Stimulated activated CD8-positive, alpha-beta memory T cell treated with anti-CD3 and anti-CD28 coated beads, Interleukin-15, amount 100 ng/mL, for 48 hours (primary cell): ENCODE measurements at regions not wholly inside any gene's neighbourhood (a gene's known extent, or its start where the extent isn't known, plus 50 kb on each side); places are given as distances from the start of the nearest gene placed in this dataset.

ENCODE experiments used
- DNase-seq, 2 donors: peaks; one replicate each; pipeline ENCODE4 v3.0.0-alpha.2; 2020; ENCODE audit warnings: low read depth in 2 of 2

- no peak for DNase-seq
Measured at GRCh38 chr3:72141264-72141663, 356.3 kb upstream of the PROK2 start.

DNA sequence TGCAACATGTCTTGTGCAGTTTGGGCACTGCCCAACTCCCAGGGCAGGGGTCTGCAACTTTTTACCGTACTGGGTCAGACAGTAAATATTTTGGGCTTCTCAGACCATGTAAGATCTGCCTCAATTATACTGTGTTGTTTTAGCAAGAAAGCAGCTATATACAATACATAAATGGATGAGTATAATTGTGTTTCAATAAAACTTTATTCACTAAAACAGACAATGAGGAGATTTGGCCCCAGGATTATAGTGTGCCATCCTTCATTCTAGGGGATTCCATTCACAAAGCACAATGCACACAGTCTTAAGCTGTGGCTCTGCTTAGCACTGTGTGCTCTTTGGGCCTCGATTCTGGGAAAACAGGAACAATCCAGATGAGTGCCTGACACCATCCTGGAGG lies 354.4 kb upstream of the PROK2 start:
- no peak for DNase-seq

GRCh38 chr3:72137865-72138861 lies 353.2 kb upstream of the PROK2 start:
- peak; percentile 18 to 32 for DNase-seq

- no peak for DNase-seq
Measured at GRCh38 chr3:72135636-72136035, 350.7 kb upstream of the PROK2 start.

GRCh38 chr3:72134989-72135451 lies 350.1 kb upstream of the PROK2 start:
- DNase-seq, result no peak

DNA sequence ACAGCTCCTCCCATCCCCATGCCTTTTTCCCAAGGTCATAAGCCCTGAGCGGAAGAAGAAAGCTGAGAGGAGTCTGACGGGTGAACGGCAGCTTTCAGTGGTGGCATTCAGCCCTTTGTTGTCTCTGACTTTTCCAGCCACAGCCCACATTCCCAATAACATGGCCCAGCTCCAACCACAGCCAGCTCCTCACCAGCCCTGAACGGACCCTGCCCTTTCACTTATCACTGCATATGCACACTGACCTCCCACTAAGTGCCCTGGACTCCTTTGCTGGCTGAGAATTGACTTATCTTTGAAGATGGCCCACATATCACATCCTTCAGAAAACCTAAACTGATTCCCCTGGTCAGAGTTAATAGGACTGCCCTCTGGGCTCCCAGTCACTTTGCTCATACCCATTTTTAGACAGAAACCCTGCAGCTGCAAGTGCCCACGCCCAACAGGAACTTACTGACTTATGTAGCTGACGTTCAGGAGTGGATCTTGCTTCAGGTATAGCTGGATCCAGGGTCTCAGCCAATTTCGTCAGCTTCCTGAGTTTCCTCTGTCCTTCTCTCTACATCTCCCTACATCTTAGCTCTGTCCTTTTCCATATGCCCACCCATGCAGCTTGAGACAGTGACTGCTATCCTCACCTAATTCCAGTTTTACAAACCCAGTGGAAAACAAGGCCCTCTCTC lies 348.5 kb upstream of the PROK2 start:
- no peak for DNase-seq

- DNase-seq, result no peak
Measured at GRCh38 chr3:72131899-72132298, 347.0 kb upstream of the PROK2 start.

DNA sequence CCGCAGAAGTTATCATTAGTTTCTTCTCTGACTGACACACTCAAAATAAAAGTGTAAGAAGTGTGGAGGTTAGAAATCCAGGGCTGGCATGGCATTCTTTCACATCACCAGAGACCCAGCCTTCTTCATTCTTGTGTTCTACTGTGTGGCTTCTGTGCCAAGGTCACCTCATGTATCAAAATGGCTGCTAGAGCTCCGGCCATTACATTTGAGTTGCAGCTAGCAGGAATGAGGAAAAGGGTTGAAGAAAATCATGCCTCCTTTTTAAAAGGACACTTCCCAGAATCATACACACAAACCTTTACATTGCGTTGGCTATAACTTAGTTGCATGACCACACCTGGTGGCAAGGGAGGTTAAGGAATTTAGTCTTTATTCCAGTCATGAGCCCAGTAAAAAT lies 345.6 kb upstream of the PROK2 start:
- DNase-seq, result no peak

GRCh38 chr3:72129501-72130094 lies 344.6 kb upstream of the PROK2 start:
- DNase-seq, result no peak

DNA sequence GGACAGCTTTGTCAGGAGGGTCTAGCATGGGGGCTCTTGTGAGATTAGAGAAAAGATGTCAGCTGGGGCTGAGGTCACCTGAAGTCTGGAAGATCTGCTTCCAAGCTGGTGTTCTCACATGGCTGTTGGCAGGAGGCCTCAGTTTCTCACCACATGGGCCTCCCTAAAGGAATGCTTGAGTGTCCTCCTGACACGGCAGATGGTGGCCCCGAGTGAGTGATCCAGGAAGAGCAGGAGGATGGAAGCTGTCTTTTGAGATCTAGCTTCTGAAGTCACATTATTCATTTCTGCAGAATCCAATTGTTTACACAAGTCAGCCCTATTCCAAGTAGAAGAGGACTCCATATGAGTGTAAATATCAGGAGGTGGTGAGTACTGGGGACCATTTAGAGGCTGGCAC lies 344.0 kb upstream of the PROK2 start:
- DNase-seq, result no peak

GRCh38 chr3:72127844-72128243 lies 342.9 kb upstream of the PROK2 start:
- no peak for DNase-seq

GRCh38 chr3:72127224-72127612 lies 342.3 kb upstream of the PROK2 start:
- DNase-seq, result no peak

GRCh38 chr3:72126441-72127223 lies 341.7 kb upstream of the PROK2 start:
- no peak for DNase-seq

- DNase-seq, result no peak
Measured at GRCh38 chr3:72123908-72124441, 339.0 kb upstream of the PROK2 start.

GRCh38 chr3:72120806-72121778 lies 336.1 kb upstream of the PROK2 start:
- no peak for DNase-seq

GRCh38 chr3:72120039-72120438 lies 335.1 kb upstream of the PROK2 start:
- no peak for DNase-seq

- no peak for DNase-seq
Measured at GRCh38 chr3:72118628-72119027, 333.7 kb upstream of the PROK2 start.

DNA sequence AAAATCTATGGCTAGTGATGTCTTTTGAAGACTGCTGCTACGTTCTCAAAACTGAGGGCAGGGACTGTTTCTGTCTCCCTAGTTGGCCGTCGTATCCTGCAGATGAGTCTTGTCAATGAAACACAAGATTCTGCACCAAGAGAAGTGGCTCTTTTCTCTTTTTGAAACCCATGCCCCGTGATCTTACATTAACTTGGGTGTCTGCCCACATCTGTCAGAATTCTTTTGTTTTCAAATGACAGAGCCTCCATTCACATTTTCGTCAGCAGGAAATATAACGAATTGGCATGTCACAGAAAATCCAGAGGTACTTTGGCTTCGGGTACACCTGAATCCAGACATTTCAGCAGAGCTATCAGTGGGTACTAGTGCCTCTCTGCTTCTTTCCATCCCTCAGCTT lies 331.3 kb upstream of the PROK2 start:
- no peak for DNase-seq

GRCh38 chr3:72115307-72115706 lies 330.4 kb upstream of the PROK2 start:
- DNase-seq, result no peak

DNA sequence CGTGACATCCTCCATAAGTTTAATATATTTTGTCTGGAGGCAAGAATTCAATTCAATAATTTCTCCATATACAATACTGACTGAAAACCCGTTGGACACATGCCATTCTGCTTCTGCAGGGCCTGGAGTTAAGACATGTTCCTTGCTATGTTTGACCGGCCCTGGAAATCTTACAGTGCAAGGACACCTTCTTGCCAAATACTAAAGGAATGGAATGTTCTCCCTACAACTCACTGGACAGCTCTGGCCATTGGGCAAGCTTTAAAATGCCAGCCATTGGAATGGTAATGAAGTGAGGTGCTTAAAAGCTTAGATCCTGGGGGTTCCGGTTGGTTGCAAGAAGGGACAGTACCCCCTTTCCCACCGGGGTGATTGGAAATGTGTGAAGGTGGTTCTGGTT lies 329.8 kb upstream of the PROK2 start:
- DNase-seq, result no peak
